Activated effector memory CD4-positive, alpha-beta T cell treated with Interleukin-2 at 50 U/mL for 16 hours (primary cell): ENCODE measurements at regions not wholly inside any gene's neighbourhood (a gene's known extent, or its start where the extent isn't known, plus 50 kb on each side); places are given as distances from the start of the nearest gene placed in this dataset.

Source experiments
- DNase-seq: peaks from one replicate; pipeline ENCODE4 v3.0.0-alpha.2; 2020

DNA sequence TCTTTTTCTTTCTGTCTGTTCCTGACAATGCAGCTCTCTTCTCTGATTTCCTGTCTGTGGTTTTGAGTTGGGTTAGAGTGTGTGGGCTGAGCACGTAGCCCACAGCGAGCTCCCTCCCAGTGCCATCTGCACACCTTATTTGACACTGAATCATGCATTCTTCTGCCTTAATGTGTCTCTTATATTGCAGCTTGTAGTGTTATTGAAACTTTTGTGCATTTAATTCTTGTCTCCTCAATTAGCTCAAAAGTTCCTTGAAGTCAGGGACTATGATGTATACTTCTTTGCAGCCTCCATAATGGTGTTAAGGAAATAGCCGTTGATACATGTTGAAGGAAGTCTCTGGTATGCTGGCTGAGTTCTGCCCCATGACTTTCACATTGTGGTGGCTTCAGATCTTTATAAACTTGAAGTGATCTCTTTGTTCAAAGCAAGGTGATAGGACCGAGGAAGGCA, 576.2 kb upstream of the CLINT1 start:
- DNase-seq = no peak

DNA sequence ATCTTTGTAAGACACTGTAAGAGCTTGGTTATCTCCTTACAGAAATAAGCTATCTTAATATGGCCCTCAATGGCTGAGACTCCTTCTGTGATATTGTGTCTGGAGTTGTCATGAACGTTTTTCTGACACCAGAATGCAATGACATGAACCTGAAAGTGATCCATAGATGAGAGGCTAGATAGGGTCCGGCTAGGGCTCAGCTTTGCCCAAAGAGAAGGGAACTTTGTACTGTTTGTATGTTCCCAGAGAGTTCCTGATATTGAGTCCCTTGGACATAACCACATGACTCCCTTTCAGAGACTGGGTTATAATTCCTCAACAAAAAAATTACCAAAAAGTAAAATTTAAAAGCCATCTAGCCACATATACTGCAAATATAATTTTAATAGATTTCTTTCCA, 575.8 kb upstream of the CLINT1 start:
- DNase-seq = no peak

DNA sequence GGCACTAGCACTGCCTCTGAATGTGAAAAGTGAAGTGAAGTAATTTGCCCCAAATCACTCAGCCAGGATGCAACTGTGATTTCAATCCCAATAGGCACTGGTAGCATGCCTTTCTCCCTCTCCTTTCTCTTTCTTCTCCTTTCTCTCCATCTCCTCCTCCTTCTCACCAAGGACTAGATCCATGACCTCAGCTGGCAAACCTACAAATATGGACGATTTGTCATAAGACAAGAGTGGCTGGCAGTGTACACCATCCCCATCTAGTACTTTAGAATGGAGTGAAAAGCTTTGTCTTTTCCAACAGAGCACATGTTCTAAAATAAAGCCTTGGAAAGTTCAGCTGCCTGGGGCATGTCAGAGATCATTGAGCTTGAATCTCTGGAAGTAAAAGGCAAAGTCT, 574.7 kb upstream of the CLINT1 start:
- DNase-seq = no peak

DNA sequence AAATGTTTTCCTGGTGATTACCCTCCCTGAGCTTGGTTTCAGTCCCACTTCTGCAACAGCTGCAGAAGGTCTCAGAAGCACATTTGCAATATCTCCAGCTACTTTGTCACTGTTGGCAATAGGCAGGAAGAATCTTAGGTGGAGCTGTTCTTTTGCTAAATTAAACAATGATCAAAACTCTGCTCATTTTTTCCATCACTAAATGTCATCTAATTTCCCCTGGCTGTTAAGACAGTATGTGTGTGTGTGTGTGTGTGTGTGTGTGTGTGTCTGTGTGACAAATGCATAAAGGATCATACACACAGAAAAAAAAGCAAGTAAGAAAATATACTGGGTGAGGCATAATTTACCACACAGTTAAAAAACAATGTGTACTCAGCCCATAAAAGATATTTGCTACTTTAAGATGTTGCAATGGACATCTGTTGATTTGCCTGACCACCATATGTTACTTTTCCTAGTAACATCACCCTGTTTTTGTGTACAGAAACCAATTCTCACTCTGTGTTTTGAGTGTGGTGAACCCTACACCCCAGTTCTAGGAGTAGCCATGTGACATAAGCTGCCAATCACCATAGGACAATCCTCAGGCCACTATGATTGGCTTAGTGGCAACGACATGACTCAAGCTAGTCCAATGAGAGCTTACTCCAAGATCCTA, 572.6 kb upstream of the CLINT1 start:
- DNase-seq = no peak

DNA sequence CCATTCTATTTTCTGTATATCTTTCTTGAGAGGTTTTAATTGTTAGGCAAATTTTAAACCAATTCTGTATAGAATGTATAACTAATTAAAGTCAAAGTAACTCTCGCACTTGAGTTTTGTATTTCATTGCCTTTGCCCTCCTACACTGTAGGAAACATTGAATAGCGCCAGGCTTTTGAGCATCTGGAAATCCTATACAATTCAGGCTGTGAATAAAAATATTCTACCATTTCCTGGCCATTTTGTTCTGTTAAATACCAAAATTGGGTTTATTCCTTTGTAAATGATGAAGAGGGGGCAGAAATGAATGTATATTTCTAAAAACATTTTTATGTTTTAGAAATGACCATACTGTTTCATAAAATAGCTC, 571.8 kb upstream of the CLINT1 start:
- no peak for DNase-seq

- DNase-seq = no peak
These were observed 571.3 kb upstream of the CLINT1 start for GRCh38 chr5:158430166-158430797.

- no peak for DNase-seq
These were observed 570.6 kb upstream of the CLINT1 start for GRCh38 chr5:158429564-158429963.

- DNase-seq = no peak
These were observed 564.8 kb upstream of the CLINT1 start for GRCh38 chr5:158423623-158424200.

GRCh38 chr5:158422653-158423515, 563.9 kb upstream of the CLINT1 start:
- no peak for DNase-seq

- DNase-seq = no peak
These were observed 562.4 kb upstream of the CLINT1 start for GRCh38 chr5:158421319-158421718.

DNA sequence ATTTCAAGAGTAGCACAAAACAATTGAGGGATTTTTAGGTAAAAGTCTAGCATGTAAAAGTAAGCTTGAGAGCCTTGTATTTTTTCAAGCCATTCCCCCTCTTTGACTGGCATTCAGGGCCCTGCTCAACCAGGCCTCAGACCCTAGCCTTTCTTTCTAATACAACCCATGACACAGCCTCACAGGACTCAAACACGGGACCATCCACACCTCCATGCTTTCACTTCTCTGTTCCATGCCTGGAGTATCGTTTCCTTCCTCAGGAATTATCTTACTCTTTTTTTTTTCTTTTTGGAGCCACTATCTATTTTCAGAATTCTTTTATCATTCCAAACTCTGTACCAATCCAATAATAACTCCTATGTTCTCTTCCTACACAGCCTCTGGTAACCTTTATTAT, 560.2 kb upstream of the CLINT1 start:
- no peak for DNase-seq

DNA sequence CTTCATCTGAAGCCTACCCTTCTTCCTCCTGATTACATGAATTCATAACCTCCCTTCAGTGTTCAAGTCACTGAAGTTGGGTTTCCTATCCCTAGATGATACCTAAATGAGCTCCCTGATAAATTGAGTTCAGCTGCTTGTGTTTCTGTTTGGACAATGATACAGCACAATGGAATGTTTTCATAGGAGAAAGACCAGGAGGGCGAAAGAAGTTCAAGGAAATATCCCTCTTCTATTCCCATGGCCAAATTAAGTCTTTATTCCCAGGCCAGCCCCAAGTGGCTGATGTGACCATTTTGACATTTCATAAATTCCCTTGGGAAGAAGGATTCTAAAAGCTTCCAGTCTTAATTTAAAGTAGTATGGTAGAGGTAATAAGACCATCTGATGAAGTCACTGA, 555.8 kb upstream of the CLINT1 start:
- DNase-seq = no peak

DNA sequence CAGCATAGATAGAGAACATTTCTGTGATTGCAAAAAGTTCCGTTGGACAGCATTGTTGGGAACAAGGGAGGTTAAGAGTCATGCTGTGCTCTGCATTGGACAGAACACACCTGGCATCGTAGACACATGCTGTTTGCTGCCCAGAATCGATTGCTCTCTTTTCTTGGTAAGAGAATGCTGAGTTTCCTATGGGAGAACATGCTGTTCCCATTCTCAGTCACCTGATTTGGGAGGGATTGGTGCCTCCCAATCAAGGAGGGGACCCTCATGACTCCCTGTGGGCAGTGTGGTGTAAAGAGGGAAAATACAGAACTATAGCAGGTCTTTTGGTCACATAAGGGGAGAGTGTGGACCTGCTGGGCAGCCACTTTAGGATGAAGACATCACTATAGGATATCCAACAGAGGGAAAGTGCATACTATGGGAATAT, 555.4 kb upstream of the CLINT1 start:
- DNase-seq = no peak

GRCh38 chr5:158413122-158413680, 554.3 kb upstream of the CLINT1 start:
- DNase-seq = no peak

GRCh38 chr5:158410976-158411375, 552.0 kb upstream of the CLINT1 start:
- DNase-seq = no peak

- no peak for DNase-seq
These were observed 550.6 kb upstream of the CLINT1 start for GRCh38 chr5:158409507-158409906.

DNA sequence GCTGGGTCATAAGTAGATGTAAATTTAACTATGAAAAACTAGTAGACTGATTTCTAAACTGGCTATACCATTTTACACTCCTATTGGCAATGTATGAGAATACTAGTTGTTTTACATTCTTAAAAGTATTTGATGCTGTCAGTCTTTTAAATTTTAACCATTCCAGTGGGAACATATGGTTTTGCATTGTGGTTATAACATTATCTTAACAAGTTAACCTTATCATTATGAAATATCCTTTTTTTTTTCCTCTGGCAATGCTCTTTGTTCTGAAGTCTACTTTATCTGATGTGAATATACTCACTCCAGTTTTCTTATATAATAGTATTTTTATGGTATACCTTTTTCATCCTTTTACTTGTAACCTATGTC, 548.9 kb upstream of the CLINT1 start:
- DNase-seq = no peak

GRCh38 chr5:158406884-158407823, 548.2 kb upstream of the CLINT1 start:
- DNase-seq = no peak

DNA sequence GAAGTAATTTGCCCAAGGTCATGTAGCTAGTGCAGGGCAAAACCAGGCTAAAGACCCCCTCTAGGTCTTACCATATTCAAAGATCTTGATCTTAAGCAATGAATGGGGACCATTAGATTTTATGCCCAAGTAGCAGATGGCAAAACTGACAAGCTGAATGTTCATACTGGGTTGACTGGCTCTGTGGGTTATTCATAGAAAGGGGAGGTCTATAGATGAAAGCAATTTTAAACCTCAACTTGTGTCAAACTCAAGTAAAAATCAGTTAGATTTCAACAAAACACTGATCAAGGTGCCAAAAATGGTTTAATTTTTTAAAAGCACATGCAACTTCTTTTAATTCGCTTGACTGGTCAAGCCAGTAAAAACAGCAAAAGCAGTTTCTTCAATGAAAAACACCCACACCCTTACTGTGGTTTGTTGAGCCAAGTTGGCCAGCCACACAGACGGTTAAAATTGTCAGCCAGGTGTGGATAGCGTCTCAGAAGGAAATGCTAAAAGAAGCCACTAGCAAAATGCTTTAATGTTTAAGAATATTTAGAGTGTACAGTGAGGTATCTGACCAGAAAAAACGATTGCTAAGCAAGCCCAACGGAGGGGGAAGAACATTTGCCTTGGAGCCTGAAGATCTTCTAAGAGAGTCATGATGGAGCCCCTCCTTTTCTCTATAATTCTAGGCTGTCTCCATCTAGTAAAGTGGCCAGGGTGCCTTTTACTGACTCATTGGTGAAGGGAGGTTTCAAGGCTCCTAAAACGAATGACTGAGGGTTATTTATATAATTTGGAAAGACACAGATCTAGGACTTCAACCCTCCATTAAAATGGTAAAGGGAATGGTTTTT, 539.6 kb upstream of the CLINT1 start:
- no peak for DNase-seq

GRCh38 chr5:158397278-158397677, 538.3 kb upstream of the CLINT1 start:
- no peak for DNase-seq

DNA sequence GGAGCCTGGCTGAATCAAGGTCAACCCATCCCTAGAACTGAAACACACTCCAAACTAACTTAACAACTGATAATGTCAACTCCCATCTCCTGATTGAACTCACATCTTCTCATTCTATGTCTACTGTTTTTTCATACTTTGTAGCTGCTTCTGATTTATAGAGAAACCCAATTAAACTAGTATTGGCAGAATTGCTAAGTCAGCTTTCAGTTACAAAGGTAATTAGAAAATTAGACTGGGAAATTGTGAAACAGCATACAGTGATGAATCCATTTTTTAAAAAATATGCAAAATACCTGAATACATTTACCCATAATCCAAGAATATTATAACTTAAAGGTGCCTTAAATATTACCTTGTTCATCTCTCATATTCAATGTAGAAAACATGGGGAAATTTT, 535.2 kb upstream of the CLINT1 start:
- DNase-seq = no peak
